ENCODE measurements at regions not wholly inside any gene's neighbourhood (a gene's known extent, or its start where the extent isn't known, plus 50 kb on each side); places are given as distances from the start of the nearest gene placed in this dataset.

GRCh38 chr15:35606450-35606779 is 60.5 kb upstream of the DPH6 start:
- TF ChIP-seq CTCF (IDR thresholded peaks at IDR 0.05) (no peak), ZFX (IDR thresholded peaks at IDR 0.05; ENCODE audit: borderline replicate concordance) (no peak)

All from 22Rv1 (cell line).